HepG2 (cell line): ENCODE measurements at regions not wholly inside any gene's neighbourhood (a gene's known extent, or its start where the extent isn't known, plus 50 kb on each side); places are given as distances from the start of the nearest gene placed in this dataset.

ENCODE experiments used
- E2F5 ChIP-seq: sonication (generic); formaldehyde crosslinking; conservative IDR thresholded peaks from 2 replicates; pipeline ENCODE4 v1.4.0; 2020; ENCODE audit warnings: missing genetic modification reagents
- GABPA ChIP-seq, 2 experiments: IDR thresholded peaks; 2 replicates each; pipeline ENCODE4 v1.6.1; 2011 to 2016; ENCODE audit warnings: low read depth in 2 of 2, low read length in 1 of 2, missing biosample characterization in 1 of 2, missing genetic modification characterization in 1 of 2
- HNRNPL ChIP-seq: fragments of 200-400 bp; formaldehyde crosslinking; IDR thresholded peaks from 2 replicates; pipeline ENCODE4 v1.6.1; 2017; ENCODE audit warnings: mild to moderate bottlenecking, low read depth, low read length
- ZFP62 ChIP-seq: sonication (generic); formaldehyde crosslinking; IDR thresholded peaks from 2 replicates; pipeline ENCODE4 v1.4.0; 2020; ENCODE audit warnings: missing genetic modification reagents
- ZZZ3 ChIP-seq: sonication (generic); formaldehyde crosslinking; IDR thresholded peaks from 2 replicates; pipeline ENCODE4 v1.4.0; 2020; ENCODE audit warnings: missing genetic modification reagents, mild to moderate bottlenecking, borderline replicate concordance
- TF ChIP-seq, protein P1 (sequence below), 2 experiments: sonication (generic) in 1 of 2; formaldehyde crosslinking in 1 of 2; IDR thresholded peaks; 2 replicates each; pipeline versions ENCODE4 v1.5.1 to v1.6.1; 2011 to 2020; ENCODE audit warnings: borderline replicate concordance in 1 of 2, low read depth in 1 of 2, low read length in 1 of 2, mild to moderate bottlenecking in 1 of 2, missing genetic modification reagents in 1 of 2, moderate library complexity in 1 of 2
- TF ChIP-seq, protein P2 (sequence below): IDR thresholded peaks from 2 replicates; pipeline ENCODE4 v1.6.1; 2012; ENCODE audit warnings: inconsistent platforms

DNA sequence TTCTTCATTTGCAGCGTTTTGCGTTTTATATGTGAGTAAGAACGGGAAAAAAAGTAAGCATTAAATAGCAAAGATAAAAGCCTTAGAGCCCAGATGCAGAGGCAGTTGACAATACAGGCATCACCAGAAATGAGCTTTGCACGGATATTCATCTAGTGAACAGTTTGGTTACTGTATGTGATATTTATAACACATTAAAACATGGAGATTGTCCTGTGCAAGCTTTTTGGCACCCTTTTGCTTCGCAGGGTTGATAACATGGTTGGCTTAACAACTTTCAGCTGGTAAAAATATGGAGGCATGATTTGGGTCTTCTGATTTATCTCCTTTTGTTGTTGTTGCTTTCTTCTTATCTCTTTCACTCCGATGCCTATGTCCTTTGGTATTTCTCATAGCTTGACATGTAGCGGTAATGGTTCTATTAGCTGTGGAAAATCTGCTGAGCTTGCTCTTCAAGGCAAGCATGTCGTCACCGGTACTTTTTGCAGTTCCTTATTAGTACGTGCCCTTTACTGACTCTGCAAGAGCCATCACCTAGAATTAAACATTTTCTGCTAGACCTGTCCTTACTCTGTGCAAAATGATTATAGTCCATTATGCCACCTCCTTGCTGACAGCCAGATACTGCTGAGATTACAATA, 102.9 kb downstream of the PCDH7 start:
- TF ChIP-seq GABPA (IDR thresholded peaks at IDR 0.05; ENCODE audit: low read depth, low read length), result no peak
- no peak for TF ChIP-seq GABPA (CRISPR knock-in tag; IDR thresholded peaks at IDR 0.05; ENCODE audit: low read depth)
- no peak for TF ChIP-seq HNRNPL
- TF ChIP-seq, protein P1, sequence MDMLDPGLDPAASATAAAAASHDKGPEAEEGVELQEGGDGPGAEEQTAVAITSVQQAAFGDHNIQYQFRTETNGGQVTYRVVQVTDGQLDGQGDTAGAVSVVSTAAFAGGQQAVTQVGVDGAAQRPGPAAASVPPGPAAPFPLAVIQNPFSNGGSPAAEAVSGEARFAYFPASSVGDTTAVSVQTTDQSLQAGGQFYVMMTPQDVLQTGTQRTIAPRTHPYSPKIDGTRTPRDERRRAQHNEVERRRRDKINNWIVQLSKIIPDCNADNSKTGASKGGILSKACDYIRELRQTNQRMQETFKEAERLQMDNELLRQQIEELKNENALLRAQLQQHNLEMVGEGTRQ (IDR thresholded peaks at IDR 0.05; ENCODE audit: low read depth, low read length), result no peak
- TF ChIP-seq, protein P1 (CRISPR knock-in tag; IDR thresholded peaks at IDR 0.05; ENCODE audit: borderline replicate concordance), result no peak
- no peak for TF ChIP-seq E2F5 (CRISPR knock-in tag)
- no peak for TF ChIP-seq ZFP62 (CRISPR knock-in tag)
- TF ChIP-seq, protein P2, sequence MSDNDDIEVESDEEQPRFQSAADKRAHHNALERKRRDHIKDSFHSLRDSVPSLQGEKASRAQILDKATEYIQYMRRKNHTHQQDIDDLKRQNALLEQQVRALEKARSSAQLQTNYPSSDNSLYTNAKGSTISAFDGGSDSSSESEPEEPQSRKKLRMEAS, result no peak
- TF ChIP-seq ZZZ3 (CRISPR knock-in tag), result no peak
